ENCODE measurements at regions not wholly inside any gene's neighbourhood (a gene's known extent, or its start where the extent isn't known, plus 50 kb on each side); places are given as distances from the start of the nearest gene placed in this dataset.

- H3K4me3 ChIP-seq (ENCODE audit: low read length in 2 of 2), result no peak overlapping the region
- WGBS, 2 donors, result 86 to 89% methylated on average over 5 of the region's 5 CpGs
- ATAC-seq (ENCODE audit: low FRiP score) (no peak), DNase-seq (no peak)
- H3K27ac ChIP-seq (ENCODE audit: low read depth in 1 of 2, low read length in 2 of 2), result no peak overlapping the region
- no peaks in the 10 kb centered on the region for H3K27me3 ChIP-seq (ENCODE audit: control insufficient read depth in 1 of 2, insufficient read depth in 2 of 2, low read length in 1 of 2)
- no peaks in the 10 kb centered on the region for H3K4me1 ChIP-seq (ENCODE audit: control insufficient read depth in 1 of 2, insufficient read depth in 2 of 2, low read length in 2 of 2)
- peaks cover 9% of the 10 kb centered on the region for H3K9me3 ChIP-seq (ENCODE audit: control insufficient read depth, low read length)
- H3K36me3 ChIP-seq (ENCODE audit: control insufficient read depth in 1 of 2, insufficient read depth in 2 of 2, low read length in 1 of 2), result no peaks in the 10 kb centered on the region
- intact Hi-C loops (cut with DNase I), result no loop called here
Observed at GRCh38 chr10:108784534-108784933, 1138.8 kb downstream of the XPNPEP1 start.

DNA sequence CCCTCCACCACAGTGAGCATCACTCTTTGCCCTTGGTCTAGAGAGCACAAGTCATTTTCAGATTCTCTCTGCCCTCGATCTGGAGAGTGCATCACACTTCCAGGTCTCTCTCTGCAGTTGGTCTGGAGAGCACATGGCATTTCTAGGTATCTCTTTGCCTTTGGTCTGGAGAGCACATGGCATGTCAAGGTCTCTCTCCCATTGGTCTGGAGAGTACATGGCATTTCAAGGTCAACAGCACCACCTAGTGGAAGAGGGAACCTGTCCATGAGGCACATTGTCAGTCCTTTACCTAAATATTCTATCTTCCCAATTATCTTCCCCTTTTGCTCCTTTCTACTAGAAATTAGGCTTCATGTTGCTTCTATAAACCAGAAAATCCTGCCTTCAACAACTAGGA is 1139.4 kb downstream of the XPNPEP1 start:
- H3K36me3 ChIP-seq (ENCODE audit: control insufficient read depth in 1 of 2, insufficient read depth in 2 of 2, low read length in 1 of 2), result no peaks in the 10 kb centered on the region
- no peak overlapping the region for H3K4me3 ChIP-seq (ENCODE audit: low read length in 2 of 2)
- H3K9me3 ChIP-seq (ENCODE audit: control insufficient read depth, low read length), result peaks cover 9% of the 10 kb centered on the region
- no peaks in the 10 kb centered on the region for H3K27me3 ChIP-seq (ENCODE audit: control insufficient read depth in 1 of 2, insufficient read depth in 2 of 2, low read length in 1 of 2)
- DNase-seq (no peak), ATAC-seq (ENCODE audit: low FRiP score) (no peak)
- 45 to 56% methylated on average over 1 of the region's 1 CpG for WGBS, 2 donors
- intact Hi-C loops (cut with DNase I), result no loop called here
- no peak overlapping the region for H3K27ac ChIP-seq (ENCODE audit: low read depth in 1 of 2, low read length in 2 of 2)
- no peaks in the 10 kb centered on the region for H3K4me1 ChIP-seq (ENCODE audit: control insufficient read depth in 1 of 2, insufficient read depth in 2 of 2, low read length in 2 of 2)

GRCh38 chr10:108782411-108782810 is 1140.9 kb downstream of the XPNPEP1 start:
- Histone ChIP-seq H3K27ac (ENCODE audit: low read depth in 1 of 2, low read length in 2 of 2) (no peak overlapping the region), H3K4me1 (ENCODE audit: control insufficient read depth in 1 of 2, insufficient read depth in 2 of 2, low read length in 2 of 2) (no peaks in the 10 kb centered on the region), H3K9me3 (ENCODE audit: control insufficient read depth, low read length) (peaks cover 9% of the 10 kb centered on the region), H3K4me3 (ENCODE audit: low read length in 2 of 2) (no peak overlapping the region), H3K27me3 (ENCODE audit: control insufficient read depth in 1 of 2, insufficient read depth in 2 of 2, low read length in 1 of 2) (no peaks in the 10 kb centered on the region), H3K36me3 (ENCODE audit: control insufficient read depth in 1 of 2, insufficient read depth in 2 of 2, low read length in 1 of 2) (no peaks in the 10 kb centered on the region)
- DNase-seq (no peak), ATAC-seq (ENCODE audit: low FRiP score) (no peak)
- 59 to 66% methylated on average over 3 of the region's 3 CpGs for WGBS, 2 donors
- intact Hi-C loops (cut with DNase I), result no loop called here

DNA sequence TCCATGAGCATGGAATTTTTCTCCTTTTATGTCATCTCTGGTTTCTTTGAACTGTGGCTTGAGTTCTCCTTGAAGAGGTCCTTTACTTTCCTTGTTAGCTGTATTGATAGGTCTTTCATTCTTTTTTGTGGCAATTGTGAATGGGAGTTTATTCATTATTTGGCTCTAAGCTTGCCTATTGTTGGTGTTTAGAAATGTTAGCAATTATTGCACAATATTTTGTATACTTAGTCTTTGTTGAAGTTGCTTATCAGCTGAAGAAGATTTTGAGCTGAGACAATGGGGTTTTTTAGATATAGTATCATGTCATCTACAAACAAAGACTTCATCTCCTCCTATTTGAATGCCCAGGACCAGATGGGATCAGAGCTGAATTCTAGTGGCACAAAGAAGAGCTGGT is 1143.8 kb downstream of the XPNPEP1 start:
- Histone ChIP-seq H3K36me3 (ENCODE audit: control insufficient read depth in 1 of 2, insufficient read depth in 2 of 2, low read length in 1 of 2) (no peaks in the 10 kb centered on the region), H3K4me3 (ENCODE audit: low read length in 2 of 2) (no peak overlapping the region), H3K9me3 (ENCODE audit: control insufficient read depth, low read length) (peaks cover 7% of the 10 kb centered on the region), H3K4me1 (ENCODE audit: control insufficient read depth in 1 of 2, insufficient read depth in 2 of 2, low read length in 2 of 2) (no peaks in the 10 kb centered on the region), H3K27me3 (ENCODE audit: control insufficient read depth in 1 of 2, insufficient read depth in 2 of 2, low read length in 1 of 2) (no peaks in the 10 kb centered on the region), H3K27ac (ENCODE audit: low read depth in 1 of 2, low read length in 2 of 2) (no peak overlapping the region)
- DNase-seq, result no peak
- intact Hi-C loops (cut with DNase I), result no loop called here
- ATAC-seq (ENCODE audit: low FRiP score), result no peak

GRCh38 chr10:108775911-108776475 is 1147.3 kb downstream of the XPNPEP1 start:
- Histone ChIP-seq H3K27ac (ENCODE audit: low read depth in 1 of 2, low read length in 2 of 2) (no peak overlapping the region), H3K9me3 (ENCODE audit: control insufficient read depth, low read length) (no peaks in the 10 kb centered on the region), H3K36me3 (ENCODE audit: control insufficient read depth in 1 of 2, insufficient read depth in 2 of 2, low read length in 1 of 2) (no peaks in the 10 kb centered on the region), H3K4me3 (ENCODE audit: low read length in 2 of 2) (no peak overlapping the region), H3K4me1 (ENCODE audit: control insufficient read depth in 1 of 2, insufficient read depth in 2 of 2, low read length in 2 of 2) (no peaks in the 10 kb centered on the region), H3K27me3 (ENCODE audit: control insufficient read depth in 1 of 2, insufficient read depth in 2 of 2, low read length in 1 of 2) (no peaks in the 10 kb centered on the region)
- intact Hi-C loops (cut with DNase I), result no loop called here
- 60 to 62% methylated on average over 3 of the region's 3 CpGs for WGBS, 2 donors
- DNase-seq (no peak), ATAC-seq (ENCODE audit: low FRiP score) (no peak)

DNA sequence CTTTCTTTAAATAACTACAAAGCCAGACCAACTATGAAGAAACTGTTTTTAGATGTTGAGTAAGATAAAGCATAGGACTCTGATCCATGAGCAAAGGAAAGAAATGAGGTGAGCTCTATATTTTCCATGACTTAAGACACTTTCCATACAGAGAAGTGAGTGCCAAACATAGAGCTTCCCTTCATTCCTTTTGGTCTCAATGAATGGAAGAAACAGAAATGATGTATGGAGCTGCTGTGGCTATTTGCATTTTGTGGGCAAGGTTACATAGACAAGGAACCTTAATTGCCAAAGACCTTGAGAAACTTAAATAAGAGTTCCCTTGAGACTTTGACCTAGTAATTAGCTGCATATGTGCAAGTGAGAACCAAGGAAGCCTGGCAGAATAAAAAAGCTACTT is 1152.2 kb downstream of the XPNPEP1 start:
- Histone ChIP-seq H3K4me1 (ENCODE audit: control insufficient read depth in 1 of 2, insufficient read depth in 2 of 2, low read length in 2 of 2) (no peaks in the 10 kb centered on the region), H3K27me3 (ENCODE audit: control insufficient read depth in 1 of 2, insufficient read depth in 2 of 2, low read length in 1 of 2) (no peaks in the 10 kb centered on the region), H3K4me3 (ENCODE audit: low read length in 2 of 2) (no peak overlapping the region), H3K27ac (ENCODE audit: low read depth in 1 of 2, low read length in 2 of 2) (no peak overlapping the region), H3K36me3 (ENCODE audit: control insufficient read depth in 1 of 2, insufficient read depth in 2 of 2, low read length in 1 of 2) (no peaks in the 10 kb centered on the region), H3K9me3 (ENCODE audit: control insufficient read depth, low read length) (no peaks in the 10 kb centered on the region)
- intact Hi-C loops (cut with DNase I), result no loop called here
- ATAC-seq (ENCODE audit: low FRiP score) (no peak), DNase-seq (no peak)

GRCh38 chr10:108765794-108766193 is 1157.5 kb downstream of the XPNPEP1 start:
- no peaks in the 10 kb centered on the region for H3K36me3 ChIP-seq (ENCODE audit: control insufficient read depth in 1 of 2, insufficient read depth in 2 of 2, low read length in 1 of 2)
- H3K27me3 ChIP-seq (ENCODE audit: control insufficient read depth in 1 of 2, insufficient read depth in 2 of 2, low read length in 1 of 2), result no peaks in the 10 kb centered on the region
- no peaks in the 10 kb centered on the region for H3K4me1 ChIP-seq (ENCODE audit: control insufficient read depth in 1 of 2, insufficient read depth in 2 of 2, low read length in 2 of 2)
- no peaks in the 10 kb centered on the region for H3K9me3 ChIP-seq (ENCODE audit: control insufficient read depth, low read length)
- ATAC-seq (ENCODE audit: low FRiP score) (no peak), DNase-seq (no peak)
- H3K27ac ChIP-seq (ENCODE audit: low read depth in 1 of 2, low read length in 2 of 2), result no peak overlapping the region
- intact Hi-C loops (cut with DNase I), result no loop called here
- 31 to 38% methylated on average over 1 of the region's 1 CpG for WGBS, 2 donors
- H3K4me3 ChIP-seq (ENCODE audit: low read length in 2 of 2), result no peak overlapping the region

DNA sequence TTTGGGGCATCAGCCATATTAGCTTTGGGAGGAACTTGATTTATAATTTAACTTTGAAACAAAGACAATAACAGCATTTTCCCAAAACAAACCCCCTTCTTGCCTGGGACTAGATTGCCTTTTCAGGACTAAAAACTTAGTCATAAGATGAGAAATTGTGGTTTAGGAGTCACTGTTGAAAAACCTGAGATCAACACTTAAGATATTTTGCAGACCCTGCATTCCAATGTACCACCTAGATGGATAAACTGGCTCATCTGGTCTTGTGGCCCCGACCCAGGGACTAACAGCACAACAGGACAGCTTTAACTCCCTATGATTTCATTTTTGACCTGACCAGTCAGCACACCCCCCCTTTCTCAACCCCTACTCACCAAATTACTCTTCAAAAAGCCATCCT is 1165.4 kb downstream of the XPNPEP1 start:
- 51 to 68% methylated on average over 1 of the region's 1 CpG for WGBS, 2 donors
- H3K36me3 ChIP-seq (ENCODE audit: control insufficient read depth in 1 of 2, insufficient read depth in 2 of 2, low read length in 1 of 2), result no peaks in the 10 kb centered on the region
- intact Hi-C loops (cut with DNase I), result no loop called here
- no peaks in the 10 kb centered on the region for H3K9me3 ChIP-seq (ENCODE audit: control insufficient read depth, low read length)
- H3K27ac ChIP-seq (ENCODE audit: low read depth in 1 of 2, low read length in 2 of 2), result no peak overlapping the region
- ATAC-seq (ENCODE audit: low FRiP score), result no peak
- no peak overlapping the region for H3K4me3 ChIP-seq (ENCODE audit: low read length in 2 of 2)
- no peak for DNase-seq
- H3K27me3 ChIP-seq (ENCODE audit: control insufficient read depth in 1 of 2, insufficient read depth in 2 of 2, low read length in 1 of 2), result no peaks in the 10 kb centered on the region
- no peaks in the 10 kb centered on the region for H3K4me1 ChIP-seq (ENCODE audit: control insufficient read depth in 1 of 2, insufficient read depth in 2 of 2, low read length in 2 of 2)

- 78 to 89% methylated on average over 1 of the region's 1 CpG for WGBS, 2 donors
- H3K27ac ChIP-seq (ENCODE audit: low read depth in 1 of 2, low read length in 2 of 2), result no peak overlapping the region
- H3K9me3 ChIP-seq (ENCODE audit: control insufficient read depth, low read length), result no peaks in the 10 kb centered on the region
- no peak for DNase-seq
- H3K36me3 ChIP-seq (ENCODE audit: control insufficient read depth in 1 of 2, insufficient read depth in 2 of 2, low read length in 1 of 2), result no peaks in the 10 kb centered on the region
- H3K4me1 ChIP-seq (ENCODE audit: control insufficient read depth in 1 of 2, insufficient read depth in 2 of 2, low read length in 2 of 2), result no peaks in the 10 kb centered on the region
- ATAC-seq (ENCODE audit: low FRiP score), result no peak
- H3K27me3 ChIP-seq (ENCODE audit: control insufficient read depth in 1 of 2, insufficient read depth in 2 of 2, low read length in 1 of 2), result no peaks in the 10 kb centered on the region
- intact Hi-C loops (cut with DNase I), result no loop called here
- H3K4me3 ChIP-seq (ENCODE audit: low read length in 2 of 2), result no peak overlapping the region
Observed at GRCh38 chr10:108755646-108756045, 1167.7 kb downstream of the XPNPEP1 start.
